IMR-90 (cell line): ENCODE measurements at regions not wholly inside any gene's neighbourhood (a gene's known extent, or its start where the extent isn't known, plus 50 kb on each side); places are given as distances from the start of the nearest gene placed in this dataset.

Source experiments
- BHLHE40 ChIP-seq: fragments of 150-350 bp; IDR thresholded peaks from 2 replicates; pipeline ENCODE4 v1.6.1; 2016; ENCODE audit warnings: mild to moderate bottlenecking, low read depth, low read length
- CEBPB ChIP-seq: IDR thresholded peaks from 2 replicates; pipeline ENCODE4 v1.6.1; 2012; ENCODE audit warnings: low read depth, low read length, improper control_type of control experiment
- FOS ChIP-seq: fragments of 150-350 bp; IDR thresholded peaks from 2 replicates; pipeline ENCODE4 v1.6.1; 2016; ENCODE audit warnings: low read depth, low read length
- MAFK ChIP-seq: IDR thresholded peaks from 2 replicates; pipeline ENCODE4 v1.6.1; 2012; ENCODE audit warnings: low read depth, low read length, improper control_type of control experiment
- MAZ ChIP-seq: IDR thresholded peaks from 2 replicates; pipeline ENCODE4 v1.6.1; 2012; ENCODE audit warnings: low read depth, mild to moderate bottlenecking, low read length, improper control_type of control experiment, moderate library complexity, borderline replicate concordance
- MXI1 ChIP-seq: IDR thresholded peaks from 2 replicates; pipeline ENCODE4 v1.6.1; 2012; ENCODE audit warnings: low read depth, mild to moderate bottlenecking, low read length, moderate library complexity, borderline replicate concordance
- POLR2A ChIP-seq: IDR thresholded peaks from 2 replicates; pipeline ENCODE4 v1.6.1; 2012; ENCODE audit warnings: mild to moderate bottlenecking, low read depth, low read length
- RCOR1 ChIP-seq: IDR thresholded peaks from 2 replicates; pipeline ENCODE4 v1.6.1; 2012; ENCODE audit warnings: mild to moderate bottlenecking, low read length, improper control_type of control experiment; ENCODE audit not compliant: insufficient replicate concordance
- RFX5 ChIP-seq: IDR thresholded peaks from 2 replicates; pipeline ENCODE4 v1.8.0; 2012; ENCODE audit warnings: low read depth, mild to moderate bottlenecking, low read length, moderate library complexity
- SMC3 ChIP-seq: fragments of 150-350 bp; IDR thresholded peaks from 2 replicates; pipeline ENCODE4 v1.6.1; 2016; ENCODE audit warnings: low read depth, mild to moderate bottlenecking, antibody characterized with exemption, low read length, moderate library complexity
- TF ChIP-seq, protein P1 (sequence below): conservative IDR thresholded peaks from 2 replicates; pipeline ENCODE4 v1.5.1; 2012; ENCODE audit warnings: mild to moderate bottlenecking, low read depth, low read length, improper control_type of control experiment
- TF ChIP-seq, protein P2 (sequence below): fragments of 150-350 bp; IDR thresholded peaks from 2 replicates; pipeline ENCODE4 v1.6.1; 2016; ENCODE audit warnings: low read depth, mild to moderate bottlenecking, low read length, moderate library complexity, borderline replicate concordance
- TF ChIP-seq, protein P3 (sequence below): fragments of 150-350 bp; IDR thresholded peaks from 2 replicates; pipeline ENCODE4 v1.6.1; 2017; ENCODE audit warnings: mild to moderate bottlenecking, antibody characterized with exemption, low read length, low read depth

DNA sequence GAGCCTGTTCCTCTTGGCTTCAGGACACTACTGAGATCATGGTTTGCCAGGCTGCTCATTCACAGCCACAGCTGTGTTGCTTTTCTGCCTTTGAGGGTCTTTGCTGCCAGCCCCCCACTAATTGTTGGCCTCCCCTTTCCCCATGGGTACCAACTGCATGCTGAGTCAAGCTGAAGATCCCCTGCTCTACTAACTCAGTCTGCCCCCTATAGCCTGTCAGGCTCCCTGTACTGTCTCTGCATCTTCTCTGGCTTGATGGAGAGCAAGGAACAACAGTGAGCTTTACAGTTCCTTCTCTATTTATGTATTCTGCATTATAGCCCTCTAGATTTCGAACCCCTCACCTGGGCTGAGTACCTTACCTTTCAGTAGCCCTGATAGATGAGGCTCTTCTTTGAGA is 257.6 kb upstream of the CADM1 start:
- TF ChIP-seq CEBPB (no peak), MAZ (no peak), MXI1 (no peak), POLR2A (no peak), MAFK (no peak), SMC3 (no peak), BHLHE40 (no peak), RCOR1 (no peak), FOS (no peak), RFX5 (no peak)
- TF ChIP-seq, protein P1, sequence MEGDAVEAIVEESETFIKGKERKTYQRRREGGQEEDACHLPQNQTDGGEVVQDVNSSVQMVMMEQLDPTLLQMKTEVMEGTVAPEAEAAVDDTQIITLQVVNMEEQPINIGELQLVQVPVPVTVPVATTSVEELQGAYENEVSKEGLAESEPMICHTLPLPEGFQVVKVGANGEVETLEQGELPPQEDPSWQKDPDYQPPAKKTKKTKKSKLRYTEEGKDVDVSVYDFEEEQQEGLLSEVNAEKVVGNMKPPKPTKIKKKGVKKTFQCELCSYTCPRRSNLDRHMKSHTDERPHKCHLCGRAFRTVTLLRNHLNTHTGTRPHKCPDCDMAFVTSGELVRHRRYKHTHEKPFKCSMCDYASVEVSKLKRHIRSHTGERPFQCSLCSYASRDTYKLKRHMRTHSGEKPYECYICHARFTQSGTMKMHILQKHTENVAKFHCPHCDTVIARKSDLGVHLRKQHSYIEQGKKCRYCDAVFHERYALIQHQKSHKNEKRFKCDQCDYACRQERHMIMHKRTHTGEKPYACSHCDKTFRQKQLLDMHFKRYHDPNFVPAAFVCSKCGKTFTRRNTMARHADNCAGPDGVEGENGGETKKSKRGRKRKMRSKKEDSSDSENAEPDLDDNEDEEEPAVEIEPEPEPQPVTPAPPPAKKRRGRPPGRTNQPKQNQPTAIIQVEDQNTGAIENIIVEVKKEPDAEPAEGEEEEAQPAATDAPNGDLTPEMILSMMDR, result no peak
- TF ChIP-seq, protein P2, sequence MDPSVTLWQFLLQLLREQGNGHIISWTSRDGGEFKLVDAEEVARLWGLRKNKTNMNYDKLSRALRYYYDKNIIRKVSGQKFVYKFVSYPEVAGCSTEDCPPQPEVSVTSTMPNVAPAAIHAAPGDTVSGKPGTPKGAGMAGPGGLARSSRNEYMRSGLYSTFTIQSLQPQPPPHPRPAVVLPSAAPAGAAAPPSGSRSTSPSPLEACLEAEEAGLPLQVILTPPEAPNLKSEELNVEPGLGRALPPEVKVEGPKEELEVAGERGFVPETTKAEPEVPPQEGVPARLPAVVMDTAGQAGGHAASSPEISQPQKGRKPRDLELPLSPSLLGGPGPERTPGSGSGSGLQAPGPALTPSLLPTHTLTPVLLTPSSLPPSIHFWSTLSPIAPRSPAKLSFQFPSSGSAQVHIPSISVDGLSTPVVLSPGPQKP, result no peak
- TF ChIP-seq, protein P3, sequence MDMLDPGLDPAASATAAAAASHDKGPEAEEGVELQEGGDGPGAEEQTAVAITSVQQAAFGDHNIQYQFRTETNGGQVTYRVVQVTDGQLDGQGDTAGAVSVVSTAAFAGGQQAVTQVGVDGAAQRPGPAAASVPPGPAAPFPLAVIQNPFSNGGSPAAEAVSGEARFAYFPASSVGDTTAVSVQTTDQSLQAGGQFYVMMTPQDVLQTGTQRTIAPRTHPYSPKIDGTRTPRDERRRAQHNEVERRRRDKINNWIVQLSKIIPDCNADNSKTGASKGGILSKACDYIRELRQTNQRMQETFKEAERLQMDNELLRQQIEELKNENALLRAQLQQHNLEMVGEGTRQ, result no peak
